SHP77 treated with DMSO at 0.1 percent for 48 hours (cell line): ENCODE measurements at regions not wholly inside any gene's neighbourhood (a gene's known extent, or its start where the extent isn't known, plus 50 kb on each side); places are given as distances from the start of the nearest gene placed in this dataset.

Source experiments
- DNase-seq: peaks from one replicate; lab custom pipeline; 2025; lab: John Stamatoyannopoulos, UW

DNA sequence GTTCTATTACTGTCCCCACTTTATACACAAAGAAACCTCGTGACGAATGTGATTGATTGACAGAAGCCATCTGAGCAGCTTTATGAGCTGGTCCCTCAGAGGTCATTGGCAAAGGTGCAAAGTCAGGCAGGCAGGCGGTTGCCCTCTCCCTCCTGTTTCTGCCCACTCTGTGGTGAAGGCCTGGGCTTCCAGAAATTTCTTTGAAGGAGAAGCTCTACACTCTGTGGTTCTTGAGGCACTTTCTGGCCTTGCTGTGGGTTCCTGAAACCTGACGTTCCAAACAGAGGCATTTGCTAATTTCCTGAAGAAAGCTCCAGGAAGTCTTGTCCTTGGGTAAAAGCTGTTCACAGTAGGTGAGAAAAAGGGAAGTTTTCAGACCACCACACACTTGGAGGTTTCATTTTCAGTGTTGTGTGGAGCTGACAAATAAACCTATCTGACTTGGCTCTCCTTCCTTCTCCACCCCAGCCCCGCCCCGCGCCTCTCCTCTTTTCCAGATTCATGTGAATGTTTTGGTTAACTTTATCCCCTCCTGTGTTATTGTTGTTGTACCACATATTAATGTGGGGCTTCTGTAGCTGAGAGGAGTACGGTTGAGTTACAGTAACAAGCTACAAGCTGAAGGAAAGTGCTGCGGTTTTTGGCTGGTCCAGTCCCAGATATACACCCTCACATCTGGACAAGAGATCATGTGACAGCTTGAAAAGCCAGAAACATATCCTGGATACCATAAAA lies 274.1 kb downstream of the CLIC5 start:
- DNase-seq, result no peak

DNA sequence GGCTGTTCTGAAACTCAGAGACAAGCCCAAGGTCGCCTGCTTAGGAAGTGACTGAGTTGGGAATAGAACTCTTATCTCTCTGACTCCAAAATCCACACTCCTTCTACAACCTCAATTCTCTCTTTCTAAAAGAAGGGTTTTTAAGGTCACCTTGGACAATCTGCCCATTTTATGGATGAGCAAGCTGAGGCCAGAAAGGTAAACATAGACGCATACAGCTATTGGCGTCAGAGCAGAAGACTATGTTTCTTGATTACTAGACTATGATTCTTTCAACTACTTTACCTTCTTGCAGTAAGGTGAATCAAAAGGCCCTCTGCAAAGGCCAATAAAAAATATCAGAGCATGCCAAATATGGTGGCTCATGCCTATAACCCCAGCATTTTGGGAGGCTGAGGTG lies 276.6 kb downstream of the CLIC5 start:
- DNase-seq, result no peak

DNA sequence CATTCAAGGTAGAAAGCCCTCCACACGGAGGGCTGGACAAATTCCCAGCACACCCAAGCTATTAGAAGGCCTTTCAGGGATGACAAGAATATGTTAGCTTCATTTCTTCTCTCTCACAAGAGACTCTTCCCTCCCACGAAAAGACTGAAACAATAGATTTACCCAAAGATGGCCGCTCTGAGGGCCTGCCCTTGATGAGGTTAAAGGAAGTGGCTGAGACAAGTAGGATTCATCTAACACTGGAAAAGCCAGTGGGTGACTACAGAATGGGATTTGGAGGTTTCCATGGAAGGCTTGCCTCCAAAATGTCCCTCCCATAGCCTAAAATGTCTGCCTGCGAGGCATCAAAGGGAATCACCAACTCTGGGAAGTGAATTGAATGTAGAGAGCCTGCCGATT lies 277.6 kb downstream of the CLIC5 start:
- DNase-seq, result no peak

DNA sequence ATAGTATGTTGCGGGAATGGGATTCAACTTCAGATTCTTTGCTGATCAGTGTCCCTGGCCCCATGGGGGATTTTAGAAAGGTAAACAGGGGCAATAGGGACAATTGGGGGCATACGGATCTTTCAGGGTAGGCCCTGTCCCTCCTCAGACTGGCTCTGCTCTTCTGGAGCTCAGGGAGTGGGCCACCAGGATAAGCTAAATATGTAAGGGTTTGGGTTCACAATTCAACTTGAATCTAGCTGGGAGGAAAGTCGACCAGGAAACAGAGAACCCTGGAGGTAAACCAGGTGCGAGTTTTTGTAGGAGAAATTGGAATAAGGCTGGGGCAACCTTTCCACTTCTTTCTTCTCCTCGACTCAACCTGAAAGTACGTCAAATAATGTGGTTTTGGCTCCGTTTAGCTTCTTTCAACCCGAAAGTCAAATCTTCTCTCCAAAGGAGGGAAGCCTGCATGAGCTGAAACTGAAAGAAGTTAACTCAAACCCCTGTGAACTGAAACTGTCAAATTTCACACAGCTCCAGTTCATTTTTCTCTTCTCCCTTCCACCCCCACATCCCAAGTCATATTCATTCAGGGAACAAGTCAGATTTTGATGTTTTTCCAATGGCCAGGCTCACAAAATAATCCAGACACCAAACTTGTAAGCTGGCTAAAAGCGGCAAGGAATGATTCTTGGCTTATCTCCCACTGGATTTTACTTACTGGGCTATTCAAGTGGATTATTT lies 278.2 kb downstream of the CLIC5 start:
- DNase-seq, result no peak

DNA sequence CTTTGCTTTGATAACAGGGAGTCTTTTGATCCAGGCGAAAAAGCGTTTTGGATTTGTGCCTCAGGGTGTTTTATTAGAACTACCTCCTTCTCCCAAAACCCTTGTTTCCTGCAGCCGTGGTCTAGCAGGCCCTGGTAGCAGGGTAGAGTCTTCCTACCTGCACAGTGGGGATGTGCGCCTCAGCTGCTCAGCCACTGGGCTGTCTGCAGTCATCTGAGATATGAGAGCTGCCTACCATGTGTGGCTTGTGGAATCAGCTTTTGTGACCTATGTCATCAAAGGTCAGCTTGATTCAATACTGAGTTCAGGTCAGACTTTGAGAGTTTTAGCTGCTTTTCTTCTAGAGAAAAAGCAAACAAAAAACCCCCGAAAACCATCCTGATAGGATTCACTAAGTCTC lies 279.5 kb downstream of the CLIC5 start:
- no peak for DNase-seq

DNA sequence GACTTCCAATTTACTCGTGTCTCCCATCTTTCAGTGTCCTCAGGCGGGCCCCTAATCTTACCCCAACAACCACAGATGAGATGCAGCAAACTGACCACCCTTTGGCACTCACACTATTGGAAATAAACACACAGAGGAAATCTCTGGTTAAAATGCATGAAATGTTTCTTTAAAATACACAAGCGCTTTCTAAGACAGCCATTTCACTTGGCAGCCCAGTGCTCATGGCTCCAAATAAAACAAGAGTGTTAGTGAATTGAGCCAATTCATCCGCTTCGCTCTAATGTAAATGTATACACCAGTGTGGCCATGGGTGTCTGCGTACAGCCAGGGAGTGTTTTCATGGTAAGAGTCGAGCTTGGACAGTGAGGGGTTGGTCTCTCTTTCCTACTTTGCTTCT lies 282.9 kb downstream of the CLIC5 start:
- no peak for DNase-seq

DNA sequence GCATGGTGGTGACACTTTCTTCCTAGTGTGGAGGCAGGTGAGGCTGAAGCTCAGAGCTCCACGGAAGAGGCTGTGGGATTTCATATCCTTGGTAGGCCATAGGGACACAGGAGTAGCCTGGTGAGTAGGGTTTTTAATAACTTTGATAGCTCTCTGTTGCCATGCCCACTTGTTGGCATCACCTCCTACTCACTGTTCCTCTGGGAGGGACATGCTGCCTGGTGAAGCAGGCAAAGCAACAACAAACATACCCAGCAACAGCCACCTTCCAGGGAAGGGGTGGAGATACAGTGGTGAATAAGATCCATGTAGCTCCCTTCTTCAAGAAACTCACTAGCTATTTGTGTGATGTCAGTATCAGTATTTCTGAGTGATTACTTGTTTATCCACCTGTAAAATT lies 285.4 kb downstream of the CLIC5 start:
- no peak for DNase-seq

DNA sequence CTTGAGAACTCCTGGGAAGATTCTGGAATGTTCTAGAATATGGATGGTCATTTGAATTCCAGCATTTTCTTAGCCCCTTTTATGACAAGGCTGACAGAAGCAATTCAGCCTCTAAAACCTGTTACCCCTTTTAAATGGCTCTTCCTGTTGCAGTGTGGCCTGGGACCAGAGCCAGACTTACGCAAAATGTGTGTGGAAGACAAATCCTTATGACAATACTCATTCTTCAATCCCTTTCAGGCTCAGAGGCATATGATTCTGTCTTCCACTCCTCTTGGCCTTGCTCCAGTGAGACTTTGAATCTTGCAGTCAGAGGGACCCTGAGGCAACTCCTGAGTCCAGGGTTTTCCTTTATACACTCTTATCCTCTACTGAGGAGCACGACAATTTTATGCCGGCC lies 287.0 kb downstream of the CLIC5 start:
- no peak for DNase-seq

DNA sequence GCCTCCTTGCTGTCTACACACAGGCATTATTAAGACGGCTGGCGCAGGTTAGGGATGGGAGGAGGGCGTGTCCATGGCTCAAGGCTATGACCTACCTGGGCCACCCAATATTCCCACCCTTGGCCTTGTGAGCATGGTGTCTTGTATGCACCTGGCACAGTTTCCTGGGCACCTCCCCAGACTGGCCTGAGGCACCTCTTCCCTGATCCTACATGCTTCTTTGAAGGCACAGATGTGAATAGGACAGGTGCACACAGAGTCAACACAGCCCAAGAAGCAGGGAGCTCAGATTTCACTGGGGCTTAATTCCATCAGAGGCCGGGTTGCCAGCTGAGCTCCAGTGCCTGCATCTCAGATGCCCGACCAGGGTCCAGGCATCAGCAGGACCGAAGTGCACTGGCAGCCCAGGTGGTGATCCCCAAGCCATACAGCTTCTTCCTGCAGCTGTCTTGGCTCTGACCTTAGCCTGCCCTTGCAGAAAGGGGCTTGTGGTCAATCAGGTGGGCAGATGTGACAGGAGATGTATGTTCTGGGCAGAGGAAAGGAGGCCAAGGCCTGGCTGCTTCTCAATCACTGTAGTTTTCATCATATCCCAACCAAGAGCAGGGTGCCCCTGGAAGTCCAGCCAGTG lies 287.7 kb downstream of the CLIC5 start:
- no peak for DNase-seq

DNA sequence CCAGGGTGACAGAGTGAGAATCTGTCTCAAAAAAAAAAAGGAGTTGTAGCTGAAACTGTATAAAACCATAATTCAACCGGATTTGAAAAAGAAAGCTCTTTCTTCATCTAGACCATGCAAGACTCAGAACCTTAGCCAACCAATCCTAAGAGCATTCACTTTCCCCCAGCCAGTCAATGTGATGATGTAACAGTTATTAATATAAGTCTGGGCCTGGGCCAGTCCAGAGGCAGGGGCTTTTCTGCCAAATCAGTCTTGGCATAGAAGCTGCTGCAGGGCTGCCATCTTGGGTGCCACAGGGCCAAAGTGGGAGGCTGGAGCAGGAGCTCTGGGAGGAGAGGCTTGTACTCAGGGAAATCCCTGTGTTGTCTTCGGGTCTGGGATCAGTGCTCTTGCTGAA lies 288.4 kb downstream of the CLIC5 start:
- no peak for DNase-seq

DNA sequence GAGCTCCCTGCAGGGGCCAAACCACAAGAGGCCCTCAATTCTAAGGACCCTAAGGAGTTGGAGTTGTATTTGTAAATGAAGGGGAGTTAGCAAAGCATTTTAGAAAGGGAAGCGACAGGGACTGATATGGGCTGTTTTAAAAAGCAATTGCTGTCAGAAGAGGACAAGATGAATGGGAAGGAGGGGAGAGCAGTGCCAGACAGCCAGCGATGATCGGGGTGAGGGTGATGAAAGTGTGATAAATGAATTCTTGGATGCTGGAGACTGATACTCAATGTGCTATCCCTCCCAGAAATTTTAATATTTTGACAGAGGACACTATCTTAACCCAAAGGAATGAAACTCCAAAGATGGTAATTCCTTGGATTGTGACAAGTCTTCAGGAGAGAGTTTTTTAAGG lies 289.2 kb downstream of the CLIC5 start:
- no peak for DNase-seq

DNA sequence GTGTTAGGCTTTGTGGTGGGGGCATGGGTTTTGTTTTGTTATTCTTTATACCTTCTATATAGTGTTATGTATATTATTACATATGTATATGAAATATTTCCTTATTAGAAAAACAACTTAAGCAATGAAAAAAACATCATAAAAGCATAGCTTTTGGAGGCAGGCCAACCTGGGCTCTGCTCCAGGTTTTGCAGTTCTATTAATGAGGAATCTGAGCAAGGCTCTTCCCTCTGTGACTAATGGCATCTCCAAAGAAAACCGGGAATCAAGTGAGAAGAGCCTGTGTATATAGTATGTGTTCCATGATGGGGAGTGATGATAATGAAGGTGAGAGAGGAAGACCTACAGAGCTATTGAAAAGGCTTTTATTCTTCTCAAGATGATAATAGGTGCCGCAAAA lies 291.1 kb downstream of the CLIC5 start:
- DNase-seq, result no peak

DNA sequence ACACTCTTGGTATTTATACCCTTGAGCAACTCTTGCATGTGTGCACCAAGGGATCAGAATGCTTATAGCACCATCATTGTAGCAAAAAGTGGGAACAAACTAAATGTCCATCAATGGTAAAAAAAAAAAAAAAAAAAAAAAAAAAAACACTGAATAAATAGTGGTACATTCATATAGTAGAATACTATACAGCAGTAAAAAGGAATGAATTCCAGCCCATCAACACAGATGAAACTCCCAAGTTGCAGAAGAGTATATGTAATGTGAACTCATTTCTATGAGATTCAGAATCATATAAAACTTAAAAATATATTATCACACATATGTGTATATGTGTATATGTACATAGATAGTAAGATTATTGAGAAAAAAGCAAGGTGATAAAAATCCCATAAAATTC lies 291.6 kb downstream of the CLIC5 start:
- no peak for DNase-seq

DNA sequence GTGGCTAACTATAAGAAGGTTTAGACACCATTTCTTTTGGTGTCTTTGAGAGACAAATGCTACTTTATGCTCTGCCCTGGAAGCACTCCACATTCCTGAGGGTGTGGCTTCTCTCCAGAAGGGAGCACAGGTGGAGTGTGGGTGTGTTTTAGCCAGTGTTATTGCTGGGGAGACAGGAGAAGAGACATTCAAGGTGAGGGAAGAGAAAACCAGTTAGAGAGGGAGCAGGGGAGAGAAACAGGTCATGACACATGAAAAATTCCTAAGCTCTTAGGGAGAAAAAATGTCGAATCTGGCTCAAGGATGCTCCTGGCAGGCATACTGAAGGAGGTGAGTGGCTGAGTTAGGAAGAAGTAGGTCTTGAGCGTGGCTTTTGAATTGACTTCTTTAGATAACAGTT lies 292.8 kb downstream of the CLIC5 start:
- no peak for DNase-seq

DNA sequence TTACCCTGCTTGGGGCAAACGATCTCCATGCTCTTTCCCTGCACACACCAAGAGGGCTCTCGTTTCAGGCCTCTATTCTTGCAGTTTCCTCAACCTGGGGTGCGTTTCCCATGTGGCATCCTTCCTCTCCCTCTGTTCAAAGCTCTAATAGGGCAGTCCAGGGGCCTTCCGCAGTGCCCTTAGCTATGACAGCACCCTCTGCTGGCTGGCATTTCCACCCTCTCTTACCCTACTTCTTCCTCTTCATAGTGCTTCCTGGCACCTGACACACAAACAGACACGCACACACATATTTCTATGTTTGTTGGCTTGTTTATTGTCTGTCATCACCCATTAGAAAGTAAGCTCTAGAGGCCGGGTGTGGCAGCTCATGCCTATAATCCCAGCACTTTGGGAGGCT lies 294.0 kb downstream of the CLIC5 start:
- no peak for DNase-seq

DNA sequence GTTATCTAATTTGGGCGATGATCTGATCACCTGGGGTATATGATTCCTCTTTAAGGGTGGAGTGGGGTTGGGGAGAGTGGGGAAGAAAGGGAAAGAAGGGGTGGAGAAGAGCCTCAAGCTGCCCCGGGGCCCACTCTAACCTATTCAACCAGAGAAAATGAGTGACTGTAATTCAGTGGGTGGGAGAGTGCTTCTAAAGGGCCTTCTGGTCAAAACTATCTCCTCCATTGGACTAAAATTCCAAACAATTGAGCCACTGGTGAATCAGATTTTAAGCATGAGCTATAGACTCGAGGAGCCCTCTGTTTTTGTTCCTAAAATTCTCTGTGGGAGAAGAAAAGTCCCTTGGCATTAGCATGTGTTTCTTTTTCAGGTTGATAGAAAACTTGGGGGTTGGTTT lies 296.8 kb downstream of the CLIC5 start:
- DNase-seq, result no peak

DNA sequence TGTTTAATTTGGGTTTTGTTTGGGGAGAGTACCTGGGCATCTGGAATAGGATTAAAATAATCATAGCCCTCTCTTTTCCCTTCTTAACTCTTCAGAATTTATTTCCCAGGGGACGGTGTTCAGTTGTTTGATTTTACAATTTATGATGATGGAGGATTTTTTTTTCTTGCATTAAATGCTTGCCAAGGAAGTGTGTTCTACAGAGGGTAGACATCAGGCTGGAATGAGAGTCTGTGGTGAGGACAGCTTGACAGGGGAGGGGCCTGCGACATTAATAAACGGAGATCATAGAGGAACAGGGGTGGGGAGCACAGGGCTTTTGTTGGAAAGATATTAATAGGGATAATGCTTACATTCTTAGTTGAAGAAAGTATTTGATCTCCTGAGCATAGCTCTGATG lies 297.5 kb downstream of the CLIC5 start:
- DNase-seq, result no peak

DNA sequence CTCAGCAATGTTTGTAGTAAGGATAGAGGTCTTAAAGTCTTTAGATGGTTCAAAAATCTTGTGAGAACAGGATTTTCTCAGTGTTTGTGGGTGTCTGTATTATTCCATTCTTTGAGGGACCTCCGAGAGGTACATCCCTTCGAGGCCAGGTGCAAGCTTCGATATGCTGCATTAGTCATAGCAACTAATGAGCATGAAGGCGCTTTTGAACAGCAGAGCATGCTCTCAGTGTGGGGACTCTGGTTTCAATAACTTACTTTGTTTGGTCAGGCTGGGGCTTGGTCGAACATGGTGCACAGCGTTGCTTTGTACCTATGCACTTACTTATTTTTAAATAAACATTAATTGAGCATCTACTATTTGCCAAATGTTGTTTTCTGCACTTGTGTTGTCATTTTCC lies 297.9 kb downstream of the CLIC5 start:
- no peak for DNase-seq

DNA sequence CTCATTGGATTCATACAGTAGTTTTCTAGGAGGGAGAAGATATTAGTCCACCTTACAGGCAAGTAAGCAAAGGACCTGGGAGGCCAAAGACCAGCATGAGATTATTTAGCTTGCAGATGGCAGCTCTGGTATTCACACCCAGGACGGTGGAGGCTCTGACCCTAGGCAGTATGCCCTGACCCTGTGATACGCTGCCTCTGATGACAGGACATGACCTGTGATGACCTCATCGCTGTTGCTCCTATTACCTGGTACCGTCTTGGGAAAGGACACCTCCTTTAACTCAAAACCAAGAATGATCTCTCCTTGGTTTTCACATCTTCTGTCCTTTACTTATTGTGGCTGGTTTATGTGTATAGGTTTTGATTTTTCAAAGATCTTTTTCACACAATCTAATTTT lies 298.6 kb downstream of the CLIC5 start:
- no peak for DNase-seq

DNA sequence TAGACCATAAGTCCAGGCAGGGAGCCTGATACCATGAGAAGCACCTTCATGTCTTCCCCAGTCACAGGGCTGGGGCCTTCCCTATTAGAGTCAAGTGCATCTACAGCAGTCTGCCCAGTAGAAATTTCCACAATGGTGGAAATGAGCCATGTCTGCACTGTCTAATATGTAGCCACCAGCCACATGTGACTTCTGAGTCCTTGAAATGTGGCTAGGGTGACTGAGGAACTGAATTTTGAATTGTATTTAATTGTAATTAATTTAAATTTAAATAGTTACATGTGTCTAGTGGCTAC lies 300.2 kb downstream of the CLIC5 start:
- no peak for DNase-seq

DNA sequence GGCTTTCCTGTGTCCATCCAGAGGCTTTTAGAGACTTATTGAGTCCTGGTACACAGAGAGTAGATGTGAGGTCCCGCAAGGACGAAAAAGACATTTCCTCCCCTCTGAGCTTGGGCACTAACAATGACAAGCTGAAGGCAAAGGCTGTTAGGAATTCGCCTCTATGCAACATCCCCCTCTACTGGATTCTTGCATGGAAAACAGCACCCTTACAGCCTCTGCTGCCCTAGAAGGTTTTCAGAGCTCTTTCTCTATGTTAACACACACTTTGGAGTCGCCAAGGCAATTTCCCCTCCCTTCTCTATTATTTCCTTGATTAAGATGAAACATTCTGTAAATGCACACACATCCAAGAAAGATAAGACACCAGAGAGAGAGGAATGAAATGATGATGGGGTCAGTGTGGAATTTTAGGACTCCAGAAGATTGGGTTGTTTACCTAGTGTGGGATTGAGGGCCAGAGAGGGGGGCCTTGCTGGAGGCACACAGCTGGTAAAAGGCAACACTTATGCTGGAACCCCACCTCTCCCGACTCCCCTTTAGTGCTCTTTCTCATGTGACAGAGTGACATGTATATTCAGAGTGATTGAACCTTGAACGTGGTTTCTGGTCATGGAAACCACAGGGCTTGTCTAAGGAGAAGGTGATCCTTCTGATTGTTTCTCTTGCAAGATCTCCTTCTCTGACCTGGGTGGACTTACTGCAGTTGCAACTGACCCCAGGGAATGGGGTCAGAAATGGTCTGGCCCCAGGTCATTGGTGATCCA lies 300.7 kb downstream of the CLIC5 start:
- DNase-seq, result peak; percentile 27

DNA sequence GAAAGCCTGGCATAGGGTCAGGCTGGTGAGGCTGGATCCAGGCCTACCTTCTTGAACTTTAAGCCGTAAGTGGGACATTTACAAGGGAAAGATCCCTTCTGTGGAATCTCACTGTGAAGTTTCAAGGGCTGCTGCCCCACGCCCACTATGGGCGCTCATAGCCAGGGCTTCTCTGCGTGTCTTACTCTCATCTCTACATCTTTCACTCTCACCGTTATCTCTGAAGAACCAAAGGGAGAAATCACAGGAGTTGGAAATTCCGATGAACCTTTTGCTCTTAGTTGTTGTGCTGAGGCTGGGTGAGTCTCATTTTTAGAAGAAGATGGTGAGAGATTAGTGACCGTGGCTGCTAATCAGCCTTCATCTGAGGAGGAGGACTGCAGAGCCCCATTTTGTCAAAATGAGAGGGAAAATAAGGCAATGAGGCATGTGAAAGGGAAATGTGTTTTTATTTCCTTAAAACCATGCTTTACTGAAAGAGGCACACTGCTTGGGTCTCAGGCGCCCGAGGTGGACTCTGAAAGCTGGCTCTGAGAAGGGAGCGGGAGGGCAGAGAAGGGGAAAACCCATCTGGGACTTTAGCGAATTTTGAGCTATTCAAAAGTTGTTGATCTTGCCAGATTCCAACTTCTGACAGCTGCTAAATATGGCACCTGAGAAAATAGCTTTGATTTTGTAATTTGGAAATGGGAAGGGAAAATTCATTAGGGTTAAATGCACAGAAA lies 301.5 kb downstream of the CLIC5 start:
- no peak for DNase-seq
